GM12874 (cell line): ENCODE measurements at regions not wholly inside any gene's neighbourhood (a gene's known extent, or its start where the extent isn't known, plus 50 kb on each side); places are given as distances from the start of the nearest gene placed in this dataset.

ENCODE experiments used
- CTCF ChIP-seq: IDR thresholded peaks from 2 replicates; pipeline ENCODE4 v1.5.1; 2011; ENCODE audit warnings: low read depth, mild to moderate bottlenecking, control low read depth, low read length, moderate library complexity; ENCODE audit not compliant: insufficient read depth

- no peak for TF ChIP-seq CTCF
Measured at GRCh38 chr2:123073956-123074355, 951.1 kb upstream of the CNTNAP5 start.

GRCh38 chr2:123077101-123077500 is 948.0 kb upstream of the CNTNAP5 start:
- no peak for TF ChIP-seq CTCF

- no peak for TF ChIP-seq CTCF
Measured at GRCh38 chr2:123080331-123080730, 944.8 kb upstream of the CNTNAP5 start.

- no peak for TF ChIP-seq CTCF
Measured at GRCh38 chr2:123085484-123085883, 939.6 kb upstream of the CNTNAP5 start.

- TF ChIP-seq CTCF = no peak
Measured at GRCh38 chr2:123086613-123087385, 938.3 kb upstream of the CNTNAP5 start.

GRCh38 chr2:123091471-123091870 is 933.6 kb upstream of the CNTNAP5 start:
- no peak for TF ChIP-seq CTCF

- TF ChIP-seq CTCF = no peak
Measured at GRCh38 chr2:123093199-123093598, 931.9 kb upstream of the CNTNAP5 start.
